Kidney capillary endothelial cell (primary cell): ENCODE measurements at regions not wholly inside any gene's neighbourhood (a gene's known extent, or its start where the extent isn't known, plus 50 kb on each side); places are given as distances from the start of the nearest gene placed in this dataset.
A peak's percentile ranks its signal among the peaks of the same experiment; 100 is the strongest.

Experiments
- DNase-seq: peaks from one replicate; pipeline ENCODE4 v3.0.0-alpha.2; 2018; ENCODE audit warnings: low spot score

- DNase-seq: no peak
Measured at GRCh38 chr21:15241997-15242736, 177.4 kb upstream of the NRIP1 start.

- DNase-seq: no peak
Measured at GRCh38 chr21:15242906-15243305, 178.1 kb upstream of the NRIP1 start.

GRCh38 chr21:15243406-15243805 lies 178.6 kb upstream of the NRIP1 start:
- DNase-seq: no peak

GRCh38 chr21:15247613-15248012 lies 182.8 kb upstream of the NRIP1 start:
- no peak for DNase-seq

GRCh38 chr21:15249285-15249993 lies 184.6 kb upstream of the NRIP1 start:
- no peak for DNase-seq

- DNase-seq: peak; percentile 39
Measured at GRCh38 chr21:15250384-15250783, 185.6 kb upstream of the NRIP1 start.

GRCh38 chr21:15252431-15252830 lies 187.6 kb upstream of the NRIP1 start:
- no peak for DNase-seq

GRCh38 chr21:15254111-15254510 lies 189.3 kb upstream of the NRIP1 start:
- no peak for DNase-seq

- DNase-seq: no peak
Measured at GRCh38 chr21:15255261-15255660, 190.5 kb upstream of the NRIP1 start.

GRCh38 chr21:15255763-15256162 lies 191.0 kb upstream of the NRIP1 start:
- DNase-seq: no peak

GRCh38 chr21:15256996-15257395 lies 192.2 kb upstream of the NRIP1 start:
- no peak for DNase-seq

- DNase-seq: no peak
Measured at GRCh38 chr21:15257646-15258045, 192.8 kb upstream of the NRIP1 start.

GRCh38 chr21:15259824-15260223 lies 195.0 kb upstream of the NRIP1 start:
- no peak for DNase-seq

- DNase-seq: no peak
Measured at GRCh38 chr21:15260604-15261003, 195.8 kb upstream of the NRIP1 start.

- DNase-seq: no peak
Measured at GRCh38 chr21:15264084-15264665, 199.4 kb upstream of the NRIP1 start.

- DNase-seq: no peak
Measured at GRCh38 chr21:15272171-15272570, 207.4 kb upstream of the NRIP1 start.

- DNase-seq: no peak
Measured at GRCh38 chr21:15272591-15272990, 207.8 kb upstream of the NRIP1 start.

- DNase-seq: no peak
Measured at GRCh38 chr21:15273244-15273643, 208.4 kb upstream of the NRIP1 start.

GRCh38 chr21:15274701-15275485 lies 210.1 kb upstream of the NRIP1 start:
- DNase-seq: no peak

- DNase-seq: no peak
Measured at GRCh38 chr21:15275615-15276235, 210.9 kb upstream of the NRIP1 start.

- no peak for DNase-seq
Measured at GRCh38 chr21:15276243-15276642, 211.4 kb upstream of the NRIP1 start.

- DNase-seq: no peak
Measured at GRCh38 chr21:15277466-15277865, 212.7 kb upstream of the NRIP1 start.
